ENCODE measurements at regions not wholly inside any gene's neighbourhood (a gene's known extent, or its start where the extent isn't known, plus 50 kb on each side); places are given as distances from the start of the nearest gene placed in this dataset.
"Not testable (repeated sequence)": the region's sequence is repeated elsewhere in the genome, so short reads cannot be mapped to it uniquely, and the experiment has no call there.

- DNase-seq, result no peak
Measured at GRCh38 chr2:52428224-52428623, 1339.4 kb upstream of the CHAC2 start.

DNA sequence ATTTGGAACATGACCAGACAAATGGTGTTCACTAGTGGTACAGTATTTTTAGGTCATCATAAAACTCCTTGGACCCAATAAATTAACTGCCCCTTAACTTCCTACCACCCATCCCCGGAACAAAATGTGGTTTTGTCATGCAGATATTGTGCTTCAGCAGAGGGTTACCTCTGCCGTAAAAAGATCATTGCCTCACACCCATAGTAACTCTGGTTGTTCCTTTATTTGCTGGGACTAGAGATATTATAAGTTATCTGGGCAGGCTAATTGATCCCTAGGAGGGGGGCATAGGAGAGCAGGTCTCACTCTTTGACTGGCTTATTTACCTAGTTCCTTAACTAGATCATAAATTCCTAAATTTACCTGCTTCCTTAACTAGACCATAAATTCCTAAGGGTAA is 1343.9 kb upstream of the CHAC2 start:
- DNase-seq, result no peak

DNA sequence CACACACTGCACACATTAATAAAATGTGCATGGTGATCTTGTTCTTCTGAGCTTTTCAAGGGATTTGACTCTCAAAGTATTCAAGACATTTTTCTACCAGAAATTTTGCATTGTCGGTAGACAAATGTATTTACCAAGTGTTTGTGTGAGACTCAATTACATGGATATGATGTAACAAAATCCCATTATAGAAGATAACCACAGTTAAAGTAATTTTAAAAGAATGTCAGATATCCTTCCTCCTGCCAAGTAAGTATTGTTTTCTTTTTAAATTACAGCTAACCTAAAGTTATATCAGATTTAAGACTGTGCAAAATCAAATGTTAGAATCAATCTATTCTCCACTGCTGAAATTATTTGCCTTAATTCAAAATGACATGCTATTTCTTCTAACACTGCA is 1344.5 kb upstream of the CHAC2 start:
- no peak for DNase-seq

GRCh38 chr2:52416340-52416739 is 1351.3 kb upstream of the CHAC2 start:
- no peak for DNase-seq

GRCh38 chr2:52414561-52415295 is 1352.9 kb upstream of the CHAC2 start:
- DNase-seq, result no peak

GRCh38 chr2:52409308-52410118 is 1358.1 kb upstream of the CHAC2 start:
- DNase-seq, result not testable (repeated sequence)

GRCh38 chr2:52405980-52406379 is 1361.6 kb upstream of the CHAC2 start:
- DNase-seq, result no peak

DNA sequence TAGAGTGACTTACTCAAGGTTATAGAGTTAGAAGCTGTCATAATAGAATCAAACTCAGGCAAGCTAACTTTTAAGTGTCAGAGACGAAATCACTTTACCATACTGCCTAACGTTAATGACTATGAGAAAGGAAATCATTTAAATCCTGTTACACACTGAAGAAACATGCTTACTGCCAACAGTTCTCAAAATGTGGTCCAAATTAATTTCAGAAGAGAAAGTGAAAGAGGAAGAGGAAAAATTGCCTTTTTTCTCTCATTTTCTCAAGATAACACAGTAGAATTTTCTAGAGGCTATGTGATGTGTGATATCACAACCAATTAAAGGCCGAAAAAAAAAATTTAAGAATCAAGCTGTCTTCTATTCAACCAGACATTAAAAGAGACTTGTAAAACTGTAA is 1362.7 kb upstream of the CHAC2 start:
- DNase-seq, result no peak

GRCh38 chr2:52404046-52404445 is 1363.6 kb upstream of the CHAC2 start:
- DNase-seq, result no peak

DNA sequence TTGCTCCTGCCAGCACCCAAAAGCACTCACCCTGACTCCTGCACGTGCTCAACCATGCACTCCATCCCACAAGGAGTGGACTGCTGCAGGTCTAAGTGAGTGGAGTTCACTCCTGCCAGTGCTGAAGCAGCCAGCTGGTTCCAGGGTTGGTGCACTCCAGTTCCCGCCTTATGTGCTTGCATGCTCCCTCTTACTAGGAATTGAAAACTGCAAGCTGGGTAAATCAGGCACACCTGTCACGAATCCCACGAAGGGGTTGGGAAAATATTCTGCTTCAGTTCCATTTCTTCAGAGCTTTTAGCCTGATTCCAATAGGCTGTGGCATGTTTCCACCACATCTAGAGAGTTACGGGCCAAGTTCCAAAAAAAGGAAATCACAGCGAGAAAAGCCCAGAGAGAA is 1365.5 kb upstream of the CHAC2 start:
- no peak for DNase-seq

DNA sequence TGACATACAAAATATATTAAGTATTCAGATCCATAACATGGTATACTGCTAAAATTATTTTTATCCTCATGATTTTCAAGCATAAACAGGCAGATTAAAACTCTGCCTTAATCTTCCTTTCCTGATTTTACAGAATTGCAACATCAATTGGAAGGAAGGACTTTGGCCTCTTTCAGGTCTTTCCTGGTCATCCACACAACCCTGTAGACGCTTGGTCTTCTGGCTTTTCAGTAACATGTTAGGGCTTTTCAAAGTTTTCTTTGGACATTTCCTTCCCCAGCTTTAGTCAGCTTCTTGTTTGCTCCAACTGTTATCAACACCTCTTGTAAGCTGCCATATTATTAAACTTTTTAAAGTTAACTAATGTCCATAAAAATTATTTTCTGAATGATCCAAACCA is 1364.9 kb upstream of the NRXN1 start:
- no peak for DNase-seq

DNA sequence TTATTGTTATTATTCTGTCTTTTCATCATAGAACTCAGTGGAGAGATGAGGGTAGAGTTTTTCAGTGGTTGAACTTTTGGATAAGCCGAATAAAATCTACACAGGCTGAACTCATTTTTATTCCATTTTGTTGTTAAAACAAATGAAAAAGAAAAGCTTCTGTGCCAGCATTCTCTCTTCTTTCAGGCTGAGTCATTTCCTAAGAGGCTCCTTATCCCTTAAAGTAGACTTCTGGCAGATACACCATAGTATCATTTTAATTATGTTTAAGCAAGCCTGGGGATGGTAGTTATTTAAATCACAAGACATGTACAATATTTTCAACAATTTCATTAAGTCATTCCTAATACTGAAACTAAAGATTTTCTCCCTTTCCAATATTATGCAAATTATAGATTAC is 1364.0 kb upstream of the NRXN1 start:
- DNase-seq, result no peak

DNA sequence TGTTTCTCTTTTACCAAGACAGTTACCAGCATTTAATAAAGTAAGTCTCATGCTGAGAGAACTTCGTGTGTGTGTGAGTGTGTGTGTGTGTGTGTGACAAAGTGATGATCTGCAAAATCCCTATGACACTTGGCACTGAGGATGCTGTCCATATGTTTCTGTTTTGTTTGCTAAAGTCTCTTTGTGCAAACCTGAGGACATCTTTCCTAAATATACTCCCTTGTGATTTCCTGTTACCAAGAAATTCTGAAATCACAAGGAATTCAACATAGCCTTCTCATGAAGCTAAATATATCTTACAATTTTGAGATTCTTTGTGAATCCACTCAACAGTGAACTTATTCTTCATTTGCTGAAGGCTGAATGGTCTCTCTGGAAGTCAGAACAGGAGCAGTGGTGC is 1359.7 kb upstream of the NRXN1 start:
- DNase-seq, result no peak

DNA sequence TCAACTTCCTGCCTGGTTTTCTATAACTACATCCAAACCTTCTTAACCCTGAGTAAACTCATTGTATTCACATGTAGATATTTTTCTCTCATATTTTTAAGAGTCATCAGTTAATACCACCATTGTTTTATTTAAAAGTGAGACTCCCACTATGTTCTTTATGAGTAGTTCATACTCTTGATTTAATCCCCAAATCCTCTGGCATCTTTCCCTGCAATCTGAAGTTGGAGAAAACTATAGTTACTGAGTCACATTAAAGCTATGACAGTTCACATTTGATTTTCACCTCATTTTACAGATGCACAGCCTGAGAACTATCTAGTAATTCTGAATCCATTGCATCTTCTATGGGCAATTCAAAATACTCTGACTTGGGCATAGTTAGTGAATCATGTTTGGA is 1358.7 kb upstream of the NRXN1 start:
- no peak for DNase-seq

GRCh38 chr2:52387937-52388590 is 1356.1 kb upstream of the NRXN1 start:
- DNase-seq, result no peak

DNA sequence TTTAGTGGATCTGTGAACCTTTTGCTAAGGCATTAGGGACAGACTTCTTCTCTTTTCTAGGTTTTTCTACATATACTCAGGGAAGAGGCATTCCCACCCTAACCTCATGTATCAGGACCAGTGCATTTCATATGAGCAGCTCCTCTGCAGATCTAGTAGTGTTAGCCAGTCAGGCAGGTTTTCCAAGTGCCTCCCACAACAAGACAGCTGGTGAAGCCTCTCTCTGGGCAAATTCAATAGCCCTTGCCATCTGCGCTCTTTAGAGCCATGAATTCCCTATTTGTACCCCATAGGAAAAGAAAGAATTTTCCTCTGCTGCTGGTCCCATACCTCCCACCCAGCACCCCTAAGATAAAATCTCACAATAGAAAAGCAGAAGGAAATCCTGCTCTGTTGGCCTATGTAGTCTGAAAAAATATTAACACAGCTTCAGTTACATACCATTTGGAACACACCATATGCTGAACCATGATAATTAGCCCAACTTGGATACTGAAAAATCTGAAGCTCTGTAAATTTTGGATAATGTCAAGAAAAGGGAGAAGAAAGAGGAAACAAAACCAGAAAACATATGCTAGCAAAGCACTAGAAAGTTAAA is 1354.6 kb upstream of the NRXN1 start:
- DNase-seq, result no peak

DNA sequence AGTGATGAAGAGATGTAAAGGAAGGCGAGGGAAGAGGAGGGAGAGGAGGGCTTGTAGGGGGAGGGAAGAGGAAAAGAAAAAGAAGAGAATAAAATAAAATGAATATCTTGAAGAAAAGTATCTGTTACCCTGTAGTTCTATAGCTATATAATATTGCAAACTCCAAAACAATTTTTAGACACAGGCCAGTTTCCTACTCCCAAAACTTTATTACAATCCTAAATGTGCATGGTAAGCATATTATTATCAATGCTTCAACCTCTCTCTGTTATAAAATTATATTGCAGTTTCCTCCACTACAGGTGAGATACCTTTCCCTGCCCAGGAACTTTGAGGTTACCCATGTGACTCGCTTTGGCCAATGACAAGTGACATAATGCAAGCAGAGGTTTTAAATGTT is 1351.6 kb upstream of the NRXN1 start:
- DNase-seq, result no peak

GRCh38 chr2:52369178-52369577 is 1337.2 kb upstream of the NRXN1 start:
- DNase-seq, result no peak

DNA sequence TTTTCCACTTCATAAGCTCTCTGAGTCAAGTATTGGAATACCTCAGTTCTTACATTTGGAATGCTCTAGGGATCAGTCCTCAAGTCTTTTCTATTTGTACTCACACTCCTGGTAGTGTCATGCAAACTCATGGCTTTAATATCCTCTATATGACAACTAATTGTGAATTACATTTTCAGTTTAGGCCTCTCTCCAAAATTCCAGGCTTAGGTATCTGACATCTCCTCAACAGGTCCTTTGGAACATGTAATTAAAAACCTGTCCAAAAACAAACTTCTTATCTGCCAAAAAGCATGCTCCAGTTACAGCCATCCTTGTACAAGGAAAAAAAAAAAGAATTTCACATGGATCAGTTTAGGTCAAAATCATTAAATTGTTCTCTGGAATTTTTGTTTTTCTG is 1336.2 kb upstream of the NRXN1 start:
- no peak for DNase-seq

DNA sequence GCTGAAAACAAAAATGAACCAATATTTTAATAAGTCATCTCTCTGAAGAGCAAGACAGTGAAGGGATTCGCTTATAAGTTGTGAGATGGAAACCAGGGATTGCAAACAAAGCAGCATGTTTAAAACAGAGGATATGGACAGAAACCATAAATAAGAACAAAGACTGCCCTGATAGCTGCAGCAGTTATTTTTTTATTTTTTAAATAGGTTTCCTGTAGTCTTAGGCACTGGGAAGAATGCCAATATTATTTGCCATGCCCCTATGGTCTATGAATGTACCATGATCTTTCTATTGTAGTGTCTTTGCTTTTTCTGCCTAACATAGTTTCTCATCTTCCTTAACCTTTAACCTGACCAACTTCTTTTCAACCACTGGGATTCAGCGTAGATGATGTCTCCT is 1334.0 kb upstream of the NRXN1 start:
- no peak for DNase-seq

DNA sequence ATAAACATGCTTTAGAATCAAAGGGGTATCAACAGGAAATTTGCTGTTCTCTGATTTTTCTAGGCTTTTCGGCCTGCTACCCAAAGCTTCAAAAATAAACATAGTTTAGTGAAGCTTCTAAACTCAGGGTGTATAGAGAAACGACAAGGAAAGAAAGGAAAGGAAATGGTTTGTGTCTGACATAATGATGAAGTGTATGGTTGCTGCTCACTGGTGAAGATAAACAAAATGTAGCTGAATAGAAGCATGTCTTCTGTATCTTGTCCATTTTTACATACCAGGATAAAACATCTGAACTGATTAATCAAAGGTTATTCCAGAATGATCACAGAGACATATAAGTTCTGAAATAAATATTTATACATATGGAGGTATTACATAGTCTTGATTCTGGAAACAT is 1324.6 kb upstream of the NRXN1 start:
- DNase-seq, result no peak

DNA sequence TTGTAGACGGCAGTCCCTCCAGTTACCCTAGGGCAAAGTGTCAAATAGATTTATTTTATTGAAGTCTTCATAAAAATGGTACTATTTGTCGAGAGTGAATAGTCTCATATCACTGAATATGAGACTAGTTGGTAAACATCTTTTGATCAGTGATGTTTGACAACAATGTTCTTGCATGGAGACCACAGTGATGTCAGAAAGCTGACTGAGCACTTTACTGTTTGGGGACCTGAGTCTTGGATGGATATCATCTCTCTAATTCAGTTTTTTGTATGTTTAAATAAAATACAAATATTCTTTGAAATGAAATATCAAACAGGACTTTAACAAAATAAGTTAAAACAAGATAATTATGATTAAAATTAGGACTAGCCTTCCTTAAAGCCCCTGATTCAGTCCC is 1315.4 kb upstream of the NRXN1 start:
- DNase-seq, result no peak

DNA sequence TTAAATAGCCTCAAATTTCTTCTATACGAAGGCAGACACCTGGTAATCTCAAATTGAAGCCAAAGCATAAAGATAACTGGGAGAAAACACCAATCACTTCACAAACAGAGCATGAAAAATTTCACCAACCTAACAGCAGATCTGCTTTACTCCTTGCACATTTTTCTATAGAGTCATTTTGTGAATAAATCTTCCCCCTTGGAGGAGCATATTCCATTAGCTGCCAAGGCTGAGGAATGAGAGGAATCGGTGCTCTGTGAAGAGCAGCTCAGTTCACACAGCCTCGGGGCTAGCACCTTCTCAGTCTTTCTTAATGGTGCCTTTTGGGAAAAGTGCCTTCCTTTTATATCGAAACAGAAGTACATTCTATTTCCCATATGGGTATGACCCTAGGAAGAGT is 1313.7 kb upstream of the NRXN1 start:
- no peak for DNase-seq

DNA sequence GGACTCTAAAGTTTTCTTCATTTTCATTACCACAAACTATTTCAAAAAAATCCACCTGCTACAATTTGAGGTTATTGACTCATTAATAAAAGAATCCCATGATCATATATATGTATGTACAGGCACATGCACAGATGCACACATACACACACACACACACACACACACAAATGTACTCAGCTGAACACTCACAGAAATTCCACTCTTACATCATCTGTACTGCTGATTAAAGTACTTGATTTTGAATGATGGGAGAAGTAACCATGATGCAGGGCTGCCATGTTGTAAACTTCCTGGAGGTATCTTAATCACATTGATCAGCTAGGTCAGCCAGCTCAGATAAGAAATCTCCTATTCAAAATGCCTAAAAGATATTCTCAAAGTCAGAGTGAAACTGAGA is 1313.2 kb upstream of the NRXN1 start:
- no peak for DNase-seq
